GM23338 (cell line): ENCODE measurements at regions not wholly inside any gene's neighbourhood (a gene's known extent, or its start where the extent isn't known, plus 50 kb on each side); places are given as distances from the start of the nearest gene placed in this dataset.

Experiments used
- ATAC-seq: fragments of 200-7000 bp; cut with Tn5 transposase; 3 replicates; pipeline ENCODE4 v1.9.1; 2020
- DNase-seq: peaks from one replicate; pipeline ENCODE4 v3.0.0-alpha.2; 2015; ENCODE audit warnings: low spot score
- H2AFZ ChIP-seq: fragments of 200-600 bp; sonication (generic); 2 replicates; pipeline ENCODE4 v1.8.0; 2016; ENCODE audit warnings: antibody characterized with exemption, mild to moderate bottlenecking, moderate library complexity
- H3F3A ChIP-seq: fragments of 200-600 bp; sonication (generic); replicated peaks from 2 replicates; pipeline ENCODE4 v1.8.0; 2017; ENCODE audit warnings: antibody characterized with exemption, mixed run types, low read depth
- H3K27ac ChIP-seq: fragments of 200-600 bp; sonication (generic); 2 replicates; pipeline ENCODE4 v1.6.1; 2016; ENCODE audit warnings: low read depth
- H3K27me3 ChIP-seq: fragments of 200-600 bp; sonication (generic); 2 replicates; pipeline ENCODE4 v1.8.0; 2016; ENCODE audit warnings: mild to moderate bottlenecking, mixed run types, moderate library complexity; ENCODE audit not compliant: insufficient read depth
- H3K36me3 ChIP-seq: fragments of 200-600 bp; sonication (generic); 2 replicates; pipeline ENCODE4 v1.8.0; 2016; ENCODE audit warnings: mild to moderate bottlenecking; ENCODE audit not compliant: insufficient read depth
- H3K4me1 ChIP-seq: fragments of 200-600 bp; sonication (generic); 2 replicates; pipeline ENCODE4 v1.8.0; 2016; ENCODE audit warnings: mild to moderate bottlenecking, moderate library complexity; ENCODE audit not compliant: insufficient read depth
- H3K4me2 ChIP-seq: fragments of 200-600 bp; sonication (generic); 2 replicates; pipeline ENCODE4 v1.7.1; 2017; ENCODE audit warnings: mixed run types
- H3K4me3 ChIP-seq: fragments of 200-600 bp; sonication (generic); 2 replicates; pipeline ENCODE4 v1.6.1; 2016; ENCODE audit warnings: mixed run types
- H3K79me2 ChIP-seq: fragments of 200-600 bp; sonication (generic); replicated peaks from 2 replicates; pipeline ENCODE4 v1.8.0; 2017; ENCODE audit warnings: mild to moderate bottlenecking; ENCODE audit not compliant: insufficient read depth
- H3K9me2 ChIP-seq: fragments of 200-600 bp; sonication (generic); 2 replicates; pipeline ENCODE4 v1.8.0; 2017; ENCODE audit not compliant: insufficient read depth
- H4K20me1 ChIP-seq: fragments of 200-600 bp; sonication (generic); replicated peaks from 2 replicates; pipeline ENCODE4 v1.8.0; 2017; ENCODE audit warnings: mild to moderate bottlenecking; ENCODE audit not compliant: insufficient read depth
- H3K27ac Mint-ChIP-seq: 2 replicates; pipeline ENCODE4 v1.8.0; 2020; ENCODE audit warnings: inconsistent platforms, mild to moderate bottlenecking, moderate library complexity, mixed read lengths
- H3K27me3 Mint-ChIP-seq: 3 replicates; pipeline ENCODE4 v1.8.0; 2022; ENCODE audit warnings: low read depth, mild to moderate bottlenecking, moderate library complexity, mixed read lengths, inconsistent platforms; ENCODE audit not compliant: insufficient read depth, poor library complexity
- H3K36me3 Mint-ChIP-seq: 3 replicates; pipeline ENCODE4 v1.8.0; 2021; ENCODE audit warnings: low read depth, mild to moderate bottlenecking, inconsistent platforms, moderate library complexity, mixed read lengths
- H3K4me1 Mint-ChIP-seq: 3 replicates; pipeline ENCODE4 v1.8.0; 2020; ENCODE audit warnings: mild to moderate bottlenecking, inconsistent platforms, mixed read lengths
- H3K4me3 Mint-ChIP-seq: 3 replicates; pipeline ENCODE4 v1.8.0; 2021; ENCODE audit warnings: moderate library complexity, mild to moderate bottlenecking, inconsistent platforms, mixed read lengths
- H3K9me3 Mint-ChIP-seq: 3 replicates; pipeline ENCODE4 v1.8.0; 2020; ENCODE audit warnings: moderate library complexity, mild to moderate bottlenecking, inconsistent platforms, mixed read lengths
- CREB1 ChIP-seq: fragments of 250-450 bp; sonication (Bioruptor Pico); IDR thresholded peaks from 2 replicates; pipeline ENCODE4 v1.5.0; 2020; ENCODE audit warnings: low read depth, mild to moderate bottlenecking, moderate library complexity
- EZH2 ChIP-seq: fragments of 200-600 bp; sonication (generic); IDR thresholded peaks from one replicate; pipeline ENCODE4 v1.8.0; 2017; ENCODE audit warnings: antibody characterized with exemption, mild to moderate bottlenecking, low read depth; ENCODE audit not compliant: unreplicated experiment
- JUNB ChIP-seq: IDR thresholded peaks from one replicate; pipeline ENCODE4 v1.6.1; 2016; ENCODE audit warnings: antibody characterized with exemption; ENCODE audit not compliant: unreplicated experiment
- POLR2AphosphoS5 ChIP-seq: IDR thresholded peaks from 2 replicates; pipeline ENCODE4 v1.6.1; 2016; ENCODE audit warnings: antibody characterized with exemption, low read depth
- STAT1 ChIP-seq: IDR thresholded peaks from one replicate; pipeline ENCODE4 v1.6.1; 2016; ENCODE audit warnings: antibody characterized with exemption; ENCODE audit not compliant: unreplicated experiment
- ZNF114 ChIP-seq: fragments of 250-450 bp; sonication (Bioruptor Pico); IDR thresholded peaks from 2 replicates; pipeline ENCODE4 v1.5.0; 2020; ENCODE audit warnings: mild to moderate bottlenecking, moderate library complexity
- TF ChIP-seq, protein P1 (sequence below): IDR thresholded peaks from one replicate; pipeline ENCODE4 v1.6.1; 2018; ENCODE audit warnings: antibody characterized with exemption; ENCODE audit not compliant: unreplicated experiment
- TF ChIP-seq, protein P2 (sequence below), 2 experiments: fragments of 200-600 bp in 1 of 2; sonication (generic) in 1 of 2; conservative IDR thresholded peaks; 2 replicates each; pipeline versions ENCODE4 v1.5.1 to v1.6.1; 2016 to 2017; ENCODE audit warnings: antibody characterized with exemption in 2 of 2, low read depth in 2 of 2, mild to moderate bottlenecking in 2 of 2, moderate library complexity in 1 of 2
- TF ChIP-seq, protein P3 (sequence below): IDR thresholded peaks from 2 replicates; pipeline ENCODE4 v1.6.1; 2016; ENCODE audit warnings: antibody characterized with exemption

DNA sequence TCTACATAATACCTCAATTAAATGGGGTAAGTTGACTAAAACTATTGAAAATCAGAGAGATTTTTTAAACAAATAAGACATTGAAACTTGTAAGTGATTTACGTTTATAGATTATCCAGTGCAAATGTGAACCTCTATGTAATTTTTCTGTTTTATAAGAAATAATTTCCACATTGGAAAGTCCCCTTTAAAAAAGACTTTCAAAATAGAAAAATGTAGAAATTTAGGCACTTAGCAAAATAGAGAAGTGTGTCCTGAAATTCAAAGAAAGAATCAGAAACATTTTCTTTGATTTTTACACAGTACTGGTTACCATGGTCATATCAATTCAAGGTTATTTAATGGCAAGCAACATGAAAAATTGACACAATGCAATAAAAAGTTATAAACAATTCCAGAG lies 290.9 kb upstream of the GPR149 start:
- no peak for TF ChIP-seq STAT1
- TF ChIP-seq, protein P1, sequence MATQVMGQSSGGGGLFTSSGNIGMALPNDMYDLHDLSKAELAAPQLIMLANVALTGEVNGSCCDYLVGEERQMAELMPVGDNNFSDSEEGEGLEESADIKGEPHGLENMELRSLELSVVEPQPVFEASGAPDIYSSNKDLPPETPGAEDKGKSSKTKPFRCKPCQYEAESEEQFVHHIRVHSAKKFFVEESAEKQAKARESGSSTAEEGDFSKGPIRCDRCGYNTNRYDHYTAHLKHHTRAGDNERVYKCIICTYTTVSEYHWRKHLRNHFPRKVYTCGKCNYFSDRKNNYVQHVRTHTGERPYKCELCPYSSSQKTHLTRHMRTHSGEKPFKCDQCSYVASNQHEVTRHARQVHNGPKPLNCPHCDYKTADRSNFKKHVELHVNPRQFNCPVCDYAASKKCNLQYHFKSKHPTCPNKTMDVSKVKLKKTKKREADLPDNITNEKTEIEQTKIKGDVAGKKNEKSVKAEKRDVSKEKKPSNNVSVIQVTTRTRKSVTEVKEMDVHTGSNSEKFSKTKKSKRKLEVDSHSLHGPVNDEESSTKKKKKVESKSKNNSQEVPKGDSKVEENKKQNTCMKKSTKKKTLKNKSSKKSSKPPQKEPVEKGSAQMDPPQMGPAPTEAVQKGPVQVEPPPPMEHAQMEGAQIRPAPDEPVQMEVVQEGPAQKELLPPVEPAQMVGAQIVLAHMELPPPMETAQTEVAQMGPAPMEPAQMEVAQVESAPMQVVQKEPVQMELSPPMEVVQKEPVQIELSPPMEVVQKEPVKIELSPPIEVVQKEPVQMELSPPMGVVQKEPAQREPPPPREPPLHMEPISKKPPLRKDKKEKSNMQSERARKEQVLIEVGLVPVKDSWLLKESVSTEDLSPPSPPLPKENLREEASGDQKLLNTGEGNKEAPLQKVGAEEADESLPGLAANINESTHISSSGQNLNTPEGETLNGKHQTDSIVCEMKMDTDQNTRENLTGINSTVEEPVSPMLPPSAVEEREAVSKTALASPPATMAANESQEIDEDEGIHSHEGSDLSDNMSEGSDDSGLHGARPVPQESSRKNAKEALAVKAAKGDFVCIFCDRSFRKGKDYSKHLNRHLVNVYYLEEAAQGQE: no peak
- TF ChIP-seq, protein P2, sequence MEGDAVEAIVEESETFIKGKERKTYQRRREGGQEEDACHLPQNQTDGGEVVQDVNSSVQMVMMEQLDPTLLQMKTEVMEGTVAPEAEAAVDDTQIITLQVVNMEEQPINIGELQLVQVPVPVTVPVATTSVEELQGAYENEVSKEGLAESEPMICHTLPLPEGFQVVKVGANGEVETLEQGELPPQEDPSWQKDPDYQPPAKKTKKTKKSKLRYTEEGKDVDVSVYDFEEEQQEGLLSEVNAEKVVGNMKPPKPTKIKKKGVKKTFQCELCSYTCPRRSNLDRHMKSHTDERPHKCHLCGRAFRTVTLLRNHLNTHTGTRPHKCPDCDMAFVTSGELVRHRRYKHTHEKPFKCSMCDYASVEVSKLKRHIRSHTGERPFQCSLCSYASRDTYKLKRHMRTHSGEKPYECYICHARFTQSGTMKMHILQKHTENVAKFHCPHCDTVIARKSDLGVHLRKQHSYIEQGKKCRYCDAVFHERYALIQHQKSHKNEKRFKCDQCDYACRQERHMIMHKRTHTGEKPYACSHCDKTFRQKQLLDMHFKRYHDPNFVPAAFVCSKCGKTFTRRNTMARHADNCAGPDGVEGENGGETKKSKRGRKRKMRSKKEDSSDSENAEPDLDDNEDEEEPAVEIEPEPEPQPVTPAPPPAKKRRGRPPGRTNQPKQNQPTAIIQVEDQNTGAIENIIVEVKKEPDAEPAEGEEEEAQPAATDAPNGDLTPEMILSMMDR (conservative IDR thresholded peaks at IDR 0.05; ENCODE audit: low read depth in 2 of 2): no peak
- TF ChIP-seq, protein P3, sequence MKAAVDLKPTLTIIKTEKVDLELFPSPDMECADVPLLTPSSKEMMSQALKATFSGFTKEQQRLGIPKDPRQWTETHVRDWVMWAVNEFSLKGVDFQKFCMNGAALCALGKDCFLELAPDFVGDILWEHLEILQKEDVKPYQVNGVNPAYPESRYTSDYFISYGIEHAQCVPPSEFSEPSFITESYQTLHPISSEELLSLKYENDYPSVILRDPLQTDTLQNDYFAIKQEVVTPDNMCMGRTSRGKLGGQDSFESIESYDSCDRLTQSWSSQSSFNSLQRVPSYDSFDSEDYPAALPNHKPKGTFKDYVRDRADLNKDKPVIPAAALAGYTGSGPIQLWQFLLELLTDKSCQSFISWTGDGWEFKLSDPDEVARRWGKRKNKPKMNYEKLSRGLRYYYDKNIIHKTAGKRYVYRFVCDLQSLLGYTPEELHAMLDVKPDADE: no peak
- TF ChIP-seq EZH2: no peak
- TF ChIP-seq JUNB: no peak
- H3K4me1 ChIP-seq: no peaks in the 10 kb centered on the region
- peaks cover 3% of the 10 kb centered on the region for H3K27me3 Mint-ChIP-seq
- no peak overlapping the region for H3K27ac Mint-ChIP-seq
- H3K79me2 ChIP-seq: no peaks in the 10 kb centered on the region
- H3K36me3 ChIP-seq: no peaks in the 10 kb centered on the region
- H3K9me3 Mint-ChIP-seq: no peaks in the 10 kb centered on the region
- ATAC-seq (no peak), DNase-seq (no peak)
- no peak overlapping the region for H2AFZ ChIP-seq
- no peaks in the 10 kb centered on the region for H3F3A ChIP-seq
- H3K4me2 ChIP-seq: no peak overlapping the region
- no peak overlapping the region for H3K4me3 Mint-ChIP-seq
- no peaks in the 10 kb centered on the region for H3K27me3 ChIP-seq
- H3K9me2 ChIP-seq: no peaks in the 10 kb centered on the region
- H3K36me3 Mint-ChIP-seq: no peaks in the 10 kb centered on the region
- H3K27ac ChIP-seq: no peak overlapping the region
- H4K20me1 ChIP-seq: no peaks in the 10 kb centered on the region
- H3K4me3 ChIP-seq: no peak overlapping the region
- H3K4me1 Mint-ChIP-seq: no peaks in the 10 kb centered on the region

DNA sequence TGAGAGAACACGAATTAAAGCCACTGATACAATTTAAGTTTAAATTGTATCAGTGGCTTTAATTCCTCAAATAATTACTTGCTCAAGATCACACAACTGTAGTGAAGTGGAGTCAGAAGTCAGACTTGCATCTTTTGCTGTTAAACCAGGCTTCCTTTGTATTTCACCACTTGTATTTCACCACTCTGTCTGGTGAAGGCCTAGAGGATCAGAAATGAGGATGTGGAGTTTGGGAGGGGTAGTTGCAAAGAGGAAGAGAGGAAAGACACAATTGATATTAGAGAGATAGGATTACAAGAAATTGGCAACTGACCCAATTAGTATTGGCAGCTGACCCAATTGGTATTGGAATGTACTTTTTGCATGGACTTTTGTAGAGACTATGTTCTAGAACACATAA lies 288.1 kb upstream of the GPR149 start:
- Mint-ChIP-seq H3K9me3 (no peaks in the 10 kb centered on the region), H3K4me3 (no peak overlapping the region), H3K27me3 (peaks cover 3% of the 10 kb centered on the region), H3K36me3 (no peaks in the 10 kb centered on the region; the same call in 2 of the 3 replicates), H3K4me1 (no peaks in the 10 kb centered on the region; the same call in 2 of the 3 replicates), H3K27ac (no peak overlapping the region)
- no peaks in the 10 kb centered on the region for H3K4me1 ChIP-seq
- DNase-seq (no peak), ATAC-seq (no peak)
- no peaks in the 10 kb centered on the region for H3K36me3 ChIP-seq
- H2AFZ ChIP-seq: peak overlapping the region; percentile 28; the same call in 1 of the 2 replicates
- no peak overlapping the region for H3K27ac ChIP-seq
- no peaks in the 10 kb centered on the region for H3K79me2 ChIP-seq
- no peaks in the 10 kb centered on the region for H3F3A ChIP-seq
- H3K4me3 ChIP-seq: no peak overlapping the region
- no peak overlapping the region for H3K4me2 ChIP-seq
- H3K9me2 ChIP-seq: no peaks in the 10 kb centered on the region
- no peaks in the 10 kb centered on the region for H4K20me1 ChIP-seq
- H3K27me3 ChIP-seq: no peaks in the 10 kb centered on the region
- TF ChIP-seq, protein P2 (conservative IDR thresholded peaks at IDR 0.05; ENCODE audit: low read depth in 2 of 2): no peak
- TF ChIP-seq CREB1 (no peak), POLR2AphosphoS5 (no peak), ZNF114 (no peak), STAT1 (no peak), JUNB (no peak)
